ENCODE measurements at regions not wholly inside any gene's neighbourhood (a gene's known extent, or its start where the extent isn't known, plus 50 kb on each side); places are given as distances from the start of the nearest gene placed in this dataset.

- Histone ChIP-seq H3K4me2 (ENCODE audit: low read depth, low read length) (no peak overlapping the region), H3K36me3 (replicated peaks; ENCODE audit: insufficient read depth, low read length) (no peaks in the 10 kb centered on the region)
Measured at GRCh38 chr2:194954218-194954617, 702.8 kb upstream of the SLC39A10 start.

GRCh38 chr2:194946826-194947225, 710.2 kb upstream of the SLC39A10 start:
- Histone ChIP-seq H3K9me2 (replicated peaks; ENCODE audit: insufficient read depth, low read length) (no peaks in the 10 kb centered on the region), H3K27me3 (replicated peaks; ENCODE audit: insufficient read depth, low read length) (no peaks in the 10 kb centered on the region), H3K4me2 (ENCODE audit: low read depth, low read length) (no peak overlapping the region), H4K20me1 (ENCODE audit: insufficient read depth, low read length) (no peaks in the 10 kb centered on the region), H2AFZ (ENCODE audit: low read length) (no peak overlapping the region), H3K36me3 (replicated peaks; ENCODE audit: insufficient read depth, low read length) (no peaks in the 10 kb centered on the region), H3K4me1 (ENCODE audit: low read length) (no peaks in the 10 kb centered on the region), H3K4me3 (ENCODE audit: low read length) (no peak overlapping the region), H3K79me2 (ENCODE audit: low read length) (no peaks in the 10 kb centered on the region), H3K9me3 (replicated peaks; ENCODE audit: insufficient read depth, low read length) (no peaks in the 10 kb centered on the region), H3K27ac (ENCODE audit: low read length) (no peak overlapping the region), H3K9ac (ENCODE audit: low read length) (no peak overlapping the region), H3F3A (ENCODE audit: insufficient read depth, low read length) (no peaks in the 10 kb centered on the region)
- no peak for DNase-seq
- TF ChIP-seq EZH2phosphoT487 (IDR thresholded peaks at IDR 0.05; ENCODE audit: low read length) (no peak), CTCF (IDR thresholded peaks at IDR 0.05; ENCODE audit: low read length) (no peak), EZH2 (optimal IDR thresholded peaks at IDR 0.05; ENCODE audit: low read depth, low read length) (no peak)

More at GRCh38 chr2:194954218-194954617, 702.8 kb upstream of the SLC39A10 start:
- Histone ChIP-seq H4K20me1 (ENCODE audit: insufficient read depth, low read length) (no peaks in the 10 kb centered on the region), H3K27ac (ENCODE audit: low read length) (no peak overlapping the region), H2AFZ (ENCODE audit: low read length) (no peak overlapping the region), H3K4me1 (ENCODE audit: low read length) (no peaks in the 10 kb centered on the region), H3K9me2 (replicated peaks; ENCODE audit: insufficient read depth, low read length) (no peaks in the 10 kb centered on the region), H3F3A (ENCODE audit: insufficient read depth, low read length) (no peaks in the 10 kb centered on the region), H3K9ac (ENCODE audit: low read length) (no peak overlapping the region), H3K27me3 (replicated peaks; ENCODE audit: insufficient read depth, low read length) (no peaks in the 10 kb centered on the region), H3K9me3 (replicated peaks; ENCODE audit: insufficient read depth, low read length) (no peaks in the 10 kb centered on the region), H3K79me2 (ENCODE audit: low read length) (no peaks in the 10 kb centered on the region), H3K4me3 (ENCODE audit: low read length) (no peak overlapping the region)
- DNase-seq = no peak
- TF ChIP-seq EZH2 (optimal IDR thresholded peaks at IDR 0.05; ENCODE audit: low read depth, low read length) (no peak), CTCF (IDR thresholded peaks at IDR 0.05; ENCODE audit: low read length) (no peak), EZH2phosphoT487 (IDR thresholded peaks at IDR 0.05; ENCODE audit: low read length) (no peak)

GRCh38 chr2:194938066-194938465, 719.0 kb upstream of the SLC39A10 start:
- Histone ChIP-seq H3F3A (ENCODE audit: insufficient read depth, low read length) (no peaks in the 10 kb centered on the region), H3K27me3 (replicated peaks; ENCODE audit: insufficient read depth, low read length) (no peaks in the 10 kb centered on the region)

More at GRCh38 chr2:194938066-194938465, 719.0 kb upstream of the SLC39A10 start:
- H3K9ac ChIP-seq (ENCODE audit: low read length) = no peak overlapping the region
- H3K4me3 ChIP-seq (ENCODE audit: low read length) = no peak overlapping the region
- no peaks in the 10 kb centered on the region for H3K4me1 ChIP-seq (ENCODE audit: low read length)
- no peak for DNase-seq
- H3K9me3 ChIP-seq (replicated peaks; ENCODE audit: insufficient read depth, low read length) = no peaks in the 10 kb centered on the region
- TF ChIP-seq EZH2phosphoT487 (IDR thresholded peaks at IDR 0.05; ENCODE audit: low read length) (no peak), CTCF (IDR thresholded peaks at IDR 0.05; ENCODE audit: low read length) (no peak), EZH2 (optimal IDR thresholded peaks at IDR 0.05; ENCODE audit: low read depth, low read length) (no peak)
- H3K4me2 ChIP-seq (ENCODE audit: low read depth, low read length) = no peak overlapping the region
- no peak overlapping the region for H3K27ac ChIP-seq (ENCODE audit: low read length)
- H3K9me2 ChIP-seq (replicated peaks; ENCODE audit: insufficient read depth, low read length) = no peaks in the 10 kb centered on the region
- no peaks in the 10 kb centered on the region for H3K79me2 ChIP-seq (ENCODE audit: low read length)
- no peak overlapping the region for H2AFZ ChIP-seq (ENCODE audit: low read length)
- no peaks in the 10 kb centered on the region for H3K36me3 ChIP-seq (replicated peaks; ENCODE audit: insufficient read depth, low read length)
- H4K20me1 ChIP-seq (ENCODE audit: insufficient read depth, low read length) = no peaks in the 10 kb centered on the region
